HEK293 (cell line): ENCODE measurements at regions not wholly inside any gene's neighbourhood (a gene's known extent, or its start where the extent isn't known, plus 50 kb on each side); places are given as distances from the start of the nearest gene placed in this dataset.

Source experiments
- RBAK ChIP-seq: fragments of 450-650 bp; formaldehyde crosslinking; IDR thresholded peaks from 2 replicates; pipeline ENCODE4 v1.5.1; 2016; ENCODE audit warnings: missing biosample characterization, missing genetic modification characterization
- ZNF785 ChIP-seq: fragments of 450-650 bp; formaldehyde crosslinking; IDR thresholded peaks from 2 replicates; pipeline ENCODE4 v1.5.1; 2016; ENCODE audit warnings: missing biosample characterization, missing genetic modification characterization
- TF ChIP-seq, protein P1 (sequence below): fragments of 450-650 bp; formaldehyde crosslinking; IDR thresholded peaks from 2 replicates; pipeline ENCODE4 v1.5.1; 2016; ENCODE audit warnings: missing biosample characterization, missing genetic modification characterization
- TF ChIP-seq, protein P2 (sequence below): fragments of 450-650 bp; formaldehyde crosslinking; IDR thresholded peaks from 2 replicates; pipeline ENCODE4 v1.5.1; 2016; ENCODE audit warnings: missing biosample characterization, missing genetic modification characterization

DNA sequence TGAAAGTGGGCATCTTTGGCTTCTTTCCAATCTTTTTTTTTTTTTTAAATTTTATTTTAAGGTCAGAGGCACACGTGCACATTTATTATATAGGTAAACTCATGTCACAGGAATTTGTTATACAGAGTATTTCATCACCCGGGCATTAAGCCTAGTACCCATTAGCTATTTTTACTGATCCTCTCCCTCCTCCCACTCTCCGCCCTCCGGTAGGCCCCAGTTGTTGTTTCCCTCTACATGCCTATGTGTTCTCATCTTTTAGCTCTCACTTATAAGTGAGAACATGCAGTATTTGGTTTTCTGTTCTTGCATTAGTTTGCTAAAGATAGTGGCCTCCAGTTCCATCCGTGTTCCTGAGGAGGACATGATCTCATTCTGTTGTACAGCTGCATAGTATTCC, 108.5 kb downstream of the CYB561 start:
- TF ChIP-seq, protein P1, sequence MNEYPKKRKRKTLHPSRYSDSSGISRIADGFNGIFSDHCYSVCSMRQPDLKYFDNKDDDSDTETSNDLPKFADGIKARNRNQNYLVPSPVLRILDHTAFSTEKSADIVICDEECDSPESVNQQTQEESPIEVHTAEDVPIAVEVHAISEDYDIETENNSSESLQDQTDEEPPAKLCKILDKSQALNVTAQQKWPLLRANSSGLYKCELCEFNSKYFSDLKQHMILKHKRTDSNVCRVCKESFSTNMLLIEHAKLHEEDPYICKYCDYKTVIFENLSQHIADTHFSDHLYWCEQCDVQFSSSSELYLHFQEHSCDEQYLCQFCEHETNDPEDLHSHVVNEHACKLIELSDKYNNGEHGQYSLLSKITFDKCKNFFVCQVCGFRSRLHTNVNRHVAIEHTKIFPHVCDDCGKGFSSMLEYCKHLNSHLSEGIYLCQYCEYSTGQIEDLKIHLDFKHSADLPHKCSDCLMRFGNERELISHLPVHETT (tag by site-specific recombination) = no peak
- TF ChIP-seq RBAK (tag by site-specific recombination) (no peak), ZNF785 (tag by site-specific recombination) (no peak)
- TF ChIP-seq, protein P2, sequence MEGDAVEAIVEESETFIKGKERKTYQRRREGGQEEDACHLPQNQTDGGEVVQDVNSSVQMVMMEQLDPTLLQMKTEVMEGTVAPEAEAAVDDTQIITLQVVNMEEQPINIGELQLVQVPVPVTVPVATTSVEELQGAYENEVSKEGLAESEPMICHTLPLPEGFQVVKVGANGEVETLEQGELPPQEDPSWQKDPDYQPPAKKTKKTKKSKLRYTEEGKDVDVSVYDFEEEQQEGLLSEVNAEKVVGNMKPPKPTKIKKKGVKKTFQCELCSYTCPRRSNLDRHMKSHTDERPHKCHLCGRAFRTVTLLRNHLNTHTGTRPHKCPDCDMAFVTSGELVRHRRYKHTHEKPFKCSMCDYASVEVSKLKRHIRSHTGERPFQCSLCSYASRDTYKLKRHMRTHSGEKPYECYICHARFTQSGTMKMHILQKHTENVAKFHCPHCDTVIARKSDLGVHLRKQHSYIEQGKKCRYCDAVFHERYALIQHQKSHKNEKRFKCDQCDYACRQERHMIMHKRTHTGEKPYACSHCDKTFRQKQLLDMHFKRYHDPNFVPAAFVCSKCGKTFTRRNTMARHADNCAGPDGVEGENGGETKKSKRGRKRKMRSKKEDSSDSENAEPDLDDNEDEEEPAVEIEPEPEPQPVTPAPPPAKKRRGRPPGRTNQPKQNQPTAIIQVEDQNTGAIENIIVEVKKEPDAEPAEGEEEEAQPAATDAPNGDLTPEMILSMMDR (tag by site-specific recombination) = no peak
